HCT116 (cell line): ENCODE measurements at regions not wholly inside any gene's neighbourhood (a gene's known extent, or its start where the extent isn't known, plus 50 kb on each side); places are given as distances from the start of the nearest gene placed in this dataset.

Source experiments
- ATAC-seq: fragments of 200-7000 bp; cut with Tn5 transposase; 2 replicates; pipeline ENCODE4 v1.9.1; 2020; ENCODE audit warnings: mild to moderate bottlenecking, moderate library complexity
- BruUV-seq: library from RNA; stranded (reverse); fragments of 400-500 nt; replicated peaks from 2 replicates; lab custom pipeline; 2021; lab: Mats Ljungman, UMichigan
- CTCF ChIA-PET: fragments of 300-600 bp; sonication (Branson Sonifier 250); formaldehyde crosslinking; loops from one replicate; lab custom pipeline; 2021; ENCODE audit warnings: antibody characterized with exemption; lab: Charles Lee
- POLR2A ChIA-PET: fragments of 300-600, 350-600 bp; sonication (Branson Sonifier 250); formaldehyde crosslinking; loops from one replicate; lab custom pipeline; 2021; ENCODE audit warnings: antibody characterized with exemption; lab: Charles Lee
- RAD21 ChIA-PET, 2 experiments: fragments of 300-600 bp; sonication (Branson Sonifier 250); formaldehyde crosslinking; loops; one replicate each; lab custom pipeline; 2023; ENCODE audit warnings: low total read pairs in 2 of 2; ENCODE audit not compliant: uncharacterized antibody in 2 of 2, unreplicated experiment in 2 of 2, low non-redundant PET in 1 of 2; lab: Charles Lee
- DNase-seq: peaks from one replicate; pipeline ENCODE4 v3.0.0-alpha.2; 2010; ENCODE audit warnings: low read depth, low spot score
- H2AFZ ChIP-seq: fragments of 200-600 bp; shearing (Covaris generic), sonication (generic); 2 replicates; pipeline ENCODE4 v1.6.1; 2017; ENCODE audit warnings: low read depth, mixed run types, mixed read lengths, antibody characterized with exemption, low read length; ENCODE audit not compliant: poor library complexity, severe bottlenecking
- H3K27ac ChIP-seq: 2 replicates; pipeline ENCODE4 v1.5.1; 2012; ENCODE audit warnings: low read depth, low read length
- H3K27me3 ChIP-seq: fragments of 200-600 bp; sonication (generic); 2 replicates; pipeline ENCODE4 v1.6.1; 2016; ENCODE audit warnings: mixed run types, low read length, mixed read lengths; ENCODE audit not compliant: insufficient read depth
- H3K36me3 ChIP-seq, 2 experiments: fragments of 200-500 bp in 1 of 2; fragments of 200-600 bp in 1 of 2; sonication (Bioruptor generic) in 1 of 2; sonication (generic) in 1 of 2; 2 replicates each; pipeline versions ENCODE4 v1.5.1 to v1.6.1; 2014 to 2016; ENCODE audit warnings: low read length in 2 of 2, inconsistent platforms in 1 of 2, mixed read lengths in 1 of 2, mixed run types in 1 of 2; ENCODE audit not compliant: insufficient read depth in 2 of 2, control insufficient read depth in 1 of 2
- H3K4me1 ChIP-seq, 2 experiments: fragments of 200-600 bp in 1 of 2; sonication (generic) in 1 of 2; 2 replicates each; pipeline versions ENCODE4 v1.5.1 to v1.6.1; 2012 to 2017; ENCODE audit warnings: low read length in 2 of 2, inconsistent platforms in 1 of 2, mild to moderate bottlenecking in 1 of 2, mixed read lengths in 1 of 2, mixed run types in 1 of 2, moderate library complexity in 1 of 2; ENCODE audit not compliant: insufficient read depth in 2 of 2, control insufficient read depth in 1 of 2
- H3K4me2 ChIP-seq: fragments of 200-600 bp; sonication (generic); 2 replicates; pipeline ENCODE4 v1.6.1; 2017; ENCODE audit warnings: mixed run types, low read length, mixed read lengths
- H3K4me3 ChIP-seq, 2 experiments: fragments of 200-600 bp in 1 of 2; sonication (generic) in 1 of 2; replicated peaks in 1 of 2; 2 replicates each; pipeline ENCODE4 v1.5.1; 2011 to 2016; ENCODE audit warnings: low read length in 2 of 2, control low read depth in 1 of 2, low read depth in 1 of 2, mild to moderate bottlenecking in 1 of 2, mixed read lengths in 1 of 2, mixed run types in 1 of 2
- H3K79me2 ChIP-seq: fragments of 200-600 bp; sonication (generic); 2 replicates; pipeline ENCODE4 v1.6.1; 2017; ENCODE audit warnings: mild to moderate bottlenecking, mixed run types, low read length, moderate library complexity, mixed read lengths; ENCODE audit not compliant: insufficient read depth
- H3K9ac ChIP-seq: fragments of 200-600 bp; sonication (generic); 2 replicates; pipeline ENCODE4 v1.6.1; 2016; ENCODE audit warnings: low read length, mixed read lengths
- H3K9me2 ChIP-seq: fragments of 200-600 bp; sonication (generic), shearing (Covaris generic); 2 replicates; pipeline ENCODE4 v1.6.1; 2017; ENCODE audit warnings: mixed run types, mild to moderate bottlenecking, moderate library complexity; ENCODE audit not compliant: insufficient read depth
- H3K9me3 ChIP-seq, 2 experiments: fragments of 200-500 bp in 1 of 2; fragments of 200-600 bp in 1 of 2; sonication (Bioruptor generic) in 1 of 2; sonication (generic) in 1 of 2; 2 replicates each; pipeline ENCODE4 v1.6.1; 2014 to 2017; ENCODE audit warnings: low read length in 2 of 2, mixed read lengths in 2 of 2, inconsistent platforms in 1 of 2, low read depth in 1 of 2, mild to moderate bottlenecking in 1 of 2, mixed run types in 1 of 2, moderate library complexity in 1 of 2; ENCODE audit not compliant: control insufficient read depth in 1 of 2, insufficient read depth in 1 of 2
- H4K20me1 ChIP-seq: fragments of 200-600 bp; sonication (generic), shearing (Covaris generic); 2 replicates; pipeline ENCODE4 v1.6.1; 2017; ENCODE audit warnings: mixed run types, mild to moderate bottlenecking, moderate library complexity; ENCODE audit not compliant: insufficient read depth
- CBX3 ChIP-seq: IDR thresholded peaks from 2 replicates; pipeline ENCODE4 v1.6.1; 2012; ENCODE audit warnings: low read depth
- CEBPB ChIP-seq: IDR thresholded peaks from 2 replicates; pipeline ENCODE4 v1.6.1; 2012; ENCODE audit warnings: low read depth
- EZH2 ChIP-seq: fragments of 200-600 bp; sonication (generic); IDR thresholded peaks from 2 replicates; pipeline ENCODE4 v1.6.1; 2017; ENCODE audit warnings: antibody characterized with exemption, mixed run types
- SIN3A ChIP-seq: IDR thresholded peaks from 2 replicates; pipeline ENCODE4 v1.6.1; 2012; ENCODE audit warnings: low read depth
- SRF ChIP-seq: IDR thresholded peaks from 2 replicates; pipeline ENCODE4 v1.6.1; 2012; ENCODE audit warnings: low read depth
- TCF7L2 ChIP-seq: IDR thresholded peaks from 2 replicates; pipeline ENCODE4 v1.7.0; 2011; ENCODE audit warnings: borderline replicate concordance, inconsistent platforms; ENCODE audit not compliant: insufficient read depth, insufficient read length; ENCODE audit errors: extremely low read depth
- ZFX ChIP-seq: fragments of 450-650 bp; IDR thresholded peaks from 2 replicates; pipeline ENCODE4 v1.6.1; 2017
- intact Hi-C: fragments of 100-400 bp; cut with micrococcal nuclease; formaldehyde crosslinking; loops from 2 replicates; pipeline ENCODE4 v1.10.0; 2022
- TF ChIP-seq, protein P1 (sequence below): IDR thresholded peaks from 2 replicates; pipeline ENCODE4 v1.6.1; 2012
- TF ChIP-seq, protein P2 (sequence below): IDR thresholded peaks from 2 replicates; pipeline ENCODE4 v1.6.1; 2012; ENCODE audit warnings: low read depth
- TF ChIP-seq, protein P3 (sequence below), 3 experiments: fragments of 200-600 bp in 1 of 3; sonication (generic) in 1 of 3; IDR thresholded peaks in 2 of 3; conservative IDR thresholded peaks in 1 of 3; 2 replicates each; pipeline ENCODE4 v1.5.1; 2012 to 2017; ENCODE audit warnings: low read depth in 2 of 3, low read length in 2 of 3, antibody characterized with exemption in 1 of 3, borderline replicate concordance in 1 of 3, control low read depth in 1 of 3, mild to moderate bottlenecking in 1 of 3, mixed read lengths in 1 of 3, mixed run types in 1 of 3, moderate library complexity in 1 of 3; ENCODE audit not compliant: insufficient read depth in 1 of 3

DNA sequence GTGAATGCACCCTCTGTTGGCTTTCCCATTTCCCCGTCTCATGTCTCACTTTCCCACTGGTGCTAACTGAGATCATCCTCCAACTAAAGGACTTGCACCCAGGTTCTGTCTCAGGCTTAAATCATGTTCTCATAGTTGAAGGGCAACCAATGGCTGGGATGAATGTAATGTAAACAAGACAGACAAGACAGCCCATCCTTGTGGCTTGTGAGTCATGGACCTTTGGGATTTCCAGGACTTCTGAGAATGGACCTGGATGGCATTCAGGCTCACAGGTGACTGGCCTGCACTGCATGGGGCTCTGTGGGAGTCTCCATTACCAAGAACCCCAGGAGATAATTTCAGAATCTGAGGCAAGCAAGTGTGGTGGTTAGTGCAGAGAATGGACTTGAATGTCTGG is 347.5 kb downstream of the HAPSTR1 start:
- intact Hi-C loops = no loop called here
- Histone ChIP-seq H3K27me3 (peaks cover 21% of the 10 kb centered on the region), H2AFZ (no peak overlapping the region), H3K27ac (no peak overlapping the region), H4K20me1 (no peaks in the 10 kb centered on the region), H3K9me3 (no peaks in the 10 kb centered on the region), H3K4me2 (no peak overlapping the region), H3K9me2 (no peaks in the 10 kb centered on the region), H3K4me3 (no peak overlapping the region), H3K4me1 (no peaks in the 10 kb centered on the region), H3K36me3 (no peaks in the 10 kb centered on the region), H3K79me2 (no peaks in the 10 kb centered on the region), H3K9ac (no peak overlapping the region)
- ATAC-seq = no peak
- POLR2A ChIA-PET = no interaction called here
- BruUV-seq = no TSS peak
- CTCF ChIA-PET = no interaction called here
- RAD21 ChIA-PET = no interaction called here
- TF ChIP-seq, protein P1, sequence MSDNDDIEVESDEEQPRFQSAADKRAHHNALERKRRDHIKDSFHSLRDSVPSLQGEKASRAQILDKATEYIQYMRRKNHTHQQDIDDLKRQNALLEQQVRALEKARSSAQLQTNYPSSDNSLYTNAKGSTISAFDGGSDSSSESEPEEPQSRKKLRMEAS = no peak
- no peak for DNase-seq

DNA sequence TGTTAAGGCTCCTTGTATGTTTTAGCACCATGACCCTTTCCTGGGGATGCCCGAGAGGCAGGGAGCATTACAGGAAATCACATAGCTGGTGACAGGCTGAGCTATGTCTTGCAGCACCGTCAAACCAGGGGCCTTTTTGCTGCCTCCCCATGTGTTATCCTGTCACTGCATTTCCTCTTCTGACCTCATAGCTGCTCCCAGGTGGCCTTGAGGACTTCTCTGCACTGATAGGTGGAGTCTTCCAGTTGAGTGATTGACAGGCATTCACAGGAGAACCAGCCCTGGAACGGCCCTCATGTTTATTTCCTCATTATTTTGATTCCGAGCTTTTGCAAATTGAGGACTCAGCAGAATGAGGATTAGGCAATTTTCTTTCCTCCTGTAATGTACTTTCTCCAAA is 349.6 kb downstream of the HAPSTR1 start:
- ChIA-PET RAD21 (no interaction called here), CTCF (no interaction called here), POLR2A (no interaction called here)
- no peak overlapping the region for H3K4me3 ChIP-seq
- H2AFZ ChIP-seq = no peak overlapping the region
- no peak overlapping the region for H3K9ac ChIP-seq
- H3K36me3 ChIP-seq = no peaks in the 10 kb centered on the region
- no peaks in the 10 kb centered on the region for H4K20me1 ChIP-seq
- DNase-seq (no peak), ATAC-seq (peak; percentile 49; the same call in 1 of the 2 replicates)
- no TSS peak for BruUV-seq
- H3K9me2 ChIP-seq = no peaks in the 10 kb centered on the region
- H3K9me3 ChIP-seq = no peaks in the 10 kb centered on the region
- no peak overlapping the region for H3K27ac ChIP-seq
- no peak overlapping the region for H3K4me2 ChIP-seq
- TF ChIP-seq SIN3A (no peak), EZH2 (no peak), CBX3 (no peak), ZFX (no peak), CEBPB (no peak), TCF7L2 (no peak), SRF (no peak)
- TF ChIP-seq, protein P2, sequence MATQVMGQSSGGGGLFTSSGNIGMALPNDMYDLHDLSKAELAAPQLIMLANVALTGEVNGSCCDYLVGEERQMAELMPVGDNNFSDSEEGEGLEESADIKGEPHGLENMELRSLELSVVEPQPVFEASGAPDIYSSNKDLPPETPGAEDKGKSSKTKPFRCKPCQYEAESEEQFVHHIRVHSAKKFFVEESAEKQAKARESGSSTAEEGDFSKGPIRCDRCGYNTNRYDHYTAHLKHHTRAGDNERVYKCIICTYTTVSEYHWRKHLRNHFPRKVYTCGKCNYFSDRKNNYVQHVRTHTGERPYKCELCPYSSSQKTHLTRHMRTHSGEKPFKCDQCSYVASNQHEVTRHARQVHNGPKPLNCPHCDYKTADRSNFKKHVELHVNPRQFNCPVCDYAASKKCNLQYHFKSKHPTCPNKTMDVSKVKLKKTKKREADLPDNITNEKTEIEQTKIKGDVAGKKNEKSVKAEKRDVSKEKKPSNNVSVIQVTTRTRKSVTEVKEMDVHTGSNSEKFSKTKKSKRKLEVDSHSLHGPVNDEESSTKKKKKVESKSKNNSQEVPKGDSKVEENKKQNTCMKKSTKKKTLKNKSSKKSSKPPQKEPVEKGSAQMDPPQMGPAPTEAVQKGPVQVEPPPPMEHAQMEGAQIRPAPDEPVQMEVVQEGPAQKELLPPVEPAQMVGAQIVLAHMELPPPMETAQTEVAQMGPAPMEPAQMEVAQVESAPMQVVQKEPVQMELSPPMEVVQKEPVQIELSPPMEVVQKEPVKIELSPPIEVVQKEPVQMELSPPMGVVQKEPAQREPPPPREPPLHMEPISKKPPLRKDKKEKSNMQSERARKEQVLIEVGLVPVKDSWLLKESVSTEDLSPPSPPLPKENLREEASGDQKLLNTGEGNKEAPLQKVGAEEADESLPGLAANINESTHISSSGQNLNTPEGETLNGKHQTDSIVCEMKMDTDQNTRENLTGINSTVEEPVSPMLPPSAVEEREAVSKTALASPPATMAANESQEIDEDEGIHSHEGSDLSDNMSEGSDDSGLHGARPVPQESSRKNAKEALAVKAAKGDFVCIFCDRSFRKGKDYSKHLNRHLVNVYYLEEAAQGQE = no peak
- TF ChIP-seq, protein P3, sequence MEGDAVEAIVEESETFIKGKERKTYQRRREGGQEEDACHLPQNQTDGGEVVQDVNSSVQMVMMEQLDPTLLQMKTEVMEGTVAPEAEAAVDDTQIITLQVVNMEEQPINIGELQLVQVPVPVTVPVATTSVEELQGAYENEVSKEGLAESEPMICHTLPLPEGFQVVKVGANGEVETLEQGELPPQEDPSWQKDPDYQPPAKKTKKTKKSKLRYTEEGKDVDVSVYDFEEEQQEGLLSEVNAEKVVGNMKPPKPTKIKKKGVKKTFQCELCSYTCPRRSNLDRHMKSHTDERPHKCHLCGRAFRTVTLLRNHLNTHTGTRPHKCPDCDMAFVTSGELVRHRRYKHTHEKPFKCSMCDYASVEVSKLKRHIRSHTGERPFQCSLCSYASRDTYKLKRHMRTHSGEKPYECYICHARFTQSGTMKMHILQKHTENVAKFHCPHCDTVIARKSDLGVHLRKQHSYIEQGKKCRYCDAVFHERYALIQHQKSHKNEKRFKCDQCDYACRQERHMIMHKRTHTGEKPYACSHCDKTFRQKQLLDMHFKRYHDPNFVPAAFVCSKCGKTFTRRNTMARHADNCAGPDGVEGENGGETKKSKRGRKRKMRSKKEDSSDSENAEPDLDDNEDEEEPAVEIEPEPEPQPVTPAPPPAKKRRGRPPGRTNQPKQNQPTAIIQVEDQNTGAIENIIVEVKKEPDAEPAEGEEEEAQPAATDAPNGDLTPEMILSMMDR (IDR thresholded peaks at IDR 0.05 in 2 of 3, conservative IDR thresholded peaks at IDR 0.05 in 1 of 3; ENCODE audit: borderline replicate concordance in 1 of 3, insufficient read depth in 1 of 3, low read depth in 2 of 3, low read length in 2 of 3) = no peak
- intact Hi-C loops = no loop called here
- no peaks in the 10 kb centered on the region for H3K79me2 ChIP-seq
- no peaks in the 10 kb centered on the region for H3K4me1 ChIP-seq
- H3K27me3 ChIP-seq = peaks cover 22% of the 10 kb centered on the region
